ENCODE measurements at regions not wholly inside any gene's neighbourhood (a gene's known extent, or its start where the extent isn't known, plus 50 kb on each side); places are given as distances from the start of the nearest gene placed in this dataset.

- FAIRE-seq, result no peak
- DNase-seq (ENCODE audit: insufficient read length, low spot score), result no peak
Measured at GRCh38 chr15:37253877-37254276, 153.5 kb upstream of the MEIS2 start.

- DNase-seq (ENCODE audit: insufficient read length, low spot score) (no peak), FAIRE-seq (no peak)
Measured at GRCh38 chr15:37260255-37260654, 159.9 kb upstream of the MEIS2 start.

GRCh38 chr15:37261685-37262084 lies 161.3 kb upstream of the MEIS2 start:
- FAIRE-seq (no peak), DNase-seq (ENCODE audit: insufficient read length, low spot score) (no peak)

- FAIRE-seq (no peak), DNase-seq (ENCODE audit: insufficient read length, low spot score) (no peak)
Measured at GRCh38 chr15:37262922-37263608, 162.7 kb upstream of the MEIS2 start.

GRCh38 chr15:37289109-37289765 lies 188.9 kb upstream of the MEIS2 start:
- no peak for DNase-seq (ENCODE audit: insufficient read length, low spot score)
- no peak for FAIRE-seq

GRCh38 chr15:37291920-37292319 lies 191.6 kb upstream of the MEIS2 start:
- FAIRE-seq (no peak), DNase-seq (ENCODE audit: insufficient read length, low spot score) (no peak)

- FAIRE-seq, result no peak
- no peak for DNase-seq (ENCODE audit: insufficient read length, low spot score)
Measured at GRCh38 chr15:37298271-37298670, 197.9 kb upstream of the MEIS2 start.

- DNase-seq (ENCODE audit: insufficient read length, low spot score) (no peak), FAIRE-seq (no peak)
Measured at GRCh38 chr15:37339437-37339836, 239.1 kb upstream of the MEIS2 start.

- no peak for DNase-seq (ENCODE audit: insufficient read length, low spot score)
- no peak for FAIRE-seq
Measured at GRCh38 chr15:37339856-37340255, 239.5 kb upstream of the MEIS2 start.

- no peak for FAIRE-seq
- DNase-seq (ENCODE audit: insufficient read length, low spot score), result no peak
Measured at GRCh38 chr15:37340438-37340837, 240.1 kb upstream of the MEIS2 start.

- DNase-seq (ENCODE audit: insufficient read length, low spot score), result no peak
- no peak for FAIRE-seq
Measured at GRCh38 chr15:37359101-37359892, 258.9 kb upstream of the MEIS2 start.

- FAIRE-seq, result no peak
Measured at GRCh38 chr15:37359893-37360290, 259.5 kb upstream of the MEIS2 start.

GRCh38 chr15:37360724-37361123 lies 260.4 kb upstream of the MEIS2 start:
- DNase-seq (ENCODE audit: insufficient read length, low spot score) (no peak), FAIRE-seq (no peak)

More at GRCh38 chr15:37359893-37360290, 259.5 kb upstream of the MEIS2 start:
- DNase-seq (ENCODE audit: insufficient read length, low spot score), result no peak

- FAIRE-seq, result no peak
- DNase-seq (ENCODE audit: insufficient read length, low spot score), result no peak
Measured at GRCh38 chr15:37361621-37362020, 261.3 kb upstream of the MEIS2 start.

- FAIRE-seq, result no peak
- DNase-seq (ENCODE audit: insufficient read length, low spot score), result no peak
Measured at GRCh38 chr15:37362414-37362813, 262.1 kb upstream of the MEIS2 start.

- FAIRE-seq, result no peak
- no peak for DNase-seq (ENCODE audit: insufficient read length, low spot score)
Measured at GRCh38 chr15:37368961-37369360, 268.6 kb upstream of the MEIS2 start.

- no peak for DNase-seq (ENCODE audit: insufficient read length, low spot score)
Measured at GRCh38 chr15:37370941-37371340, 270.6 kb upstream of the MEIS2 start.

GRCh38 chr15:37372064-37372463 lies 271.7 kb upstream of the MEIS2 start:
- FAIRE-seq (no peak), DNase-seq (ENCODE audit: insufficient read length, low spot score) (no peak)

More at GRCh38 chr15:37370941-37371340, 270.6 kb upstream of the MEIS2 start:
- FAIRE-seq, result no peak

- FAIRE-seq, result no peak
- DNase-seq (ENCODE audit: insufficient read length, low spot score), result no peak
Measured at GRCh38 chr15:37375519-37375918, 275.2 kb upstream of the MEIS2 start.

- FAIRE-seq (no peak), DNase-seq (ENCODE audit: insufficient read length, low spot score) (no peak)
Measured at GRCh38 chr15:37377428-37377827, 277.1 kb upstream of the MEIS2 start.

GRCh38 chr15:37394402-37395099 lies 294.2 kb upstream of the MEIS2 start:
- no peak for DNase-seq (ENCODE audit: insufficient read length, low spot score)
- FAIRE-seq, result no peak
